PC-9 (cell line): ENCODE measurements at regions not wholly inside any gene's neighbourhood (a gene's known extent, or its start where the extent isn't known, plus 50 kb on each side); places are given as distances from the start of the nearest gene placed in this dataset.

Experiments used
- BruUV-seq: library from RNA; stranded (reverse); fragments of 400-500 nt; replicated peaks from 2 replicates; lab custom pipeline; 2021; lab: Mats Ljungman, UMichigan
- CTCF ChIA-PET: fragments of 300-600 bp; sonication (Branson Sonifier 250); formaldehyde crosslinking; loops from one replicate; lab custom pipeline; 2022; ENCODE audit warnings: antibody characterized with exemption; lab: Charles Lee
- POLR2A ChIA-PET: fragments of 300-600 bp; sonication (Branson Sonifier 250); formaldehyde crosslinking; loops from one replicate; lab custom pipeline; 2022; ENCODE audit warnings: antibody characterized with exemption; ENCODE audit not compliant: unreplicated experiment; lab: Charles Lee
- DNase-seq, 2 experiments: peaks; one replicate each; pipeline versions ENCODE4 v3.0.0 to v3.0.0-alpha.2; 2015 to 2022; ENCODE audit warnings: mixed read lengths in 1 of 2
- H2AFZ ChIP-seq: fragments of 200-600 bp; sonication (generic); 2 replicates; pipeline ENCODE4 v1.8.1; 2017; ENCODE audit warnings: antibody characterized with exemption
- H3F3A ChIP-seq: fragments of 200-600 bp; sonication (generic); 2 replicates; pipeline ENCODE4 v1.8.1; 2017; ENCODE audit warnings: antibody characterized with exemption, mild to moderate bottlenecking, low read depth; ENCODE audit not compliant: insufficient read depth
- H3K27ac ChIP-seq: fragments of 200-600 bp; sonication (generic); 2 replicates; pipeline ENCODE4 v1.6.1; 2016; ENCODE audit warnings: mixed run types
- H3K27me3 ChIP-seq: fragments of 200-600 bp; sonication (generic); 2 replicates; pipeline ENCODE4 v1.6.1; 2016; ENCODE audit warnings: low read depth, mixed run types; ENCODE audit not compliant: insufficient read depth
- H3K36me3 ChIP-seq: fragments of 200-600 bp; sonication (generic); 2 replicates; pipeline ENCODE4 v1.6.1; 2016; ENCODE audit warnings: low read depth, mixed run types
- H3K4me1 ChIP-seq: fragments of 200-600 bp; sonication (generic); replicated peaks from 2 replicates; pipeline ENCODE4 v1.6.1; 2016; ENCODE audit warnings: mixed run types; ENCODE audit not compliant: insufficient read depth
- H3K4me2 ChIP-seq: fragments of 200-600 bp; sonication (generic); 2 replicates; pipeline ENCODE4 v1.6.1; 2017; ENCODE audit warnings: mixed run types
- H3K4me3 ChIP-seq: fragments of 200-600 bp; sonication (generic); 2 replicates; pipeline ENCODE4 v1.6.1; 2016; ENCODE audit warnings: mixed run types
- H3K79me2 ChIP-seq: fragments of 200-600 bp; sonication (generic); 2 replicates; pipeline ENCODE4 v1.6.1; 2017; ENCODE audit warnings: low read depth, mixed run types
- H3K9me2 ChIP-seq: fragments of 200-600 bp; sonication (generic); 2 replicates; pipeline ENCODE4 v1.8.1; 2017; ENCODE audit warnings: mild to moderate bottlenecking; ENCODE audit not compliant: insufficient read depth
- H3K9me3 ChIP-seq: fragments of 200-600 bp; sonication (generic); 2 replicates; pipeline ENCODE4 v1.8.1; 2016; ENCODE audit warnings: low read depth; ENCODE audit not compliant: insufficient read depth
- H4K20me1 ChIP-seq: fragments of 200-600 bp; sonication (generic); 2 replicates; pipeline ENCODE4 v1.8.1; 2017; ENCODE audit not compliant: insufficient read depth
- CTCF ChIP-seq: fragments of 200-600 bp; sonication (generic); conservative IDR thresholded peaks from 2 replicates; pipeline ENCODE4 v1.6.1; 2017; ENCODE audit warnings: mixed run types, antibody characterized with exemption, mild to moderate bottlenecking, moderate library complexity
- EZH2 ChIP-seq: fragments of 200-600 bp; sonication (generic); IDR thresholded peaks from 2 replicates; pipeline ENCODE4 v1.8.0; 2017; ENCODE audit warnings: antibody characterized with exemption, low read depth
- intact Hi-C: fragments of 100-400 bp; cut with micrococcal nuclease; formaldehyde crosslinking; loops from one replicate; pipeline ENCODE4 v1.10.0; 2022; ENCODE audit not compliant: unreplicated experiment

DNA sequence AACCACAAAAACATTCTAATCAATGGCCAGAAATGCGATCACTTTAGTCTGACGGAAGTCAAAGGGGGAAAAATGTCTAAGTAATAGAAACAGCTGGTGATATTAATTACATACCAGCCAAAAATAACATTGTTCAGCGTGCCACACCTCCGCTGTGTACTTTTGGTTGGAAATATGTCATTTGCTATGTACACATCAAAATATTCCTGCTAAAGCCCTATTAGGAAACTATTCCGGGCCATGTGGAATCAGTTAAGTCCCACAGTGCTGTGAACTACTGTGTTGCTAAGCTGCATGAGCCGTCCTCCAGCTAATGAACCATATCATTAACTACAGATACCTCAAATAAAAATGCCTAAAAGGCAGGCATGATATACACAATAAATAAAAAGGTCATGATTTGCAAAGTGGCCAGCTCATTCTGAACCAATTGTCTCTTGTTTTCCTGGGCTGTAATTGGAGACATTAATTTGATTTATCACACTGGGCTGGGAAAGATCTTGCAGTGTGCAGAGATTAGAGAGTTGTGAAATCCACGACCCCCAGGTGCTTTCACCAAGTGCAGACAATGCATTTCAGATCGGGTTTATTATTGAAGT lies 200.5 kb upstream of the LRTM1 start:
- Histone ChIP-seq H3K4me1 (peaks cover 17% of the 10 kb centered on the region), H3K27me3 (no peaks in the 10 kb centered on the region), H3K9me2 (no peaks in the 10 kb centered on the region), H3K36me3 (no peaks in the 10 kb centered on the region), H2AFZ (peak overlapping the region; percentile 42), H4K20me1 (no peaks in the 10 kb centered on the region), H3K27ac (no peak overlapping the region), H3K9me3 (no peaks in the 10 kb centered on the region), H3K4me3 (peak overlapping the region; percentile 28; the same call in 1 of the 2 replicates), H3K4me2 (peak overlapping the region; percentile 70), H3F3A (no peaks in the 10 kb centered on the region), H3K79me2 (no peaks in the 10 kb centered on the region)
- ChIA-PET POLR2A (no interaction called here), CTCF (no interaction called here)
- no TSS peak for BruUV-seq
- TF ChIP-seq CTCF = no peak
- TF ChIP-seq EZH2 = no peak
- peak; percentile 2 to 87 for DNase-seq
- intact Hi-C loops = no loop called here

DNA sequence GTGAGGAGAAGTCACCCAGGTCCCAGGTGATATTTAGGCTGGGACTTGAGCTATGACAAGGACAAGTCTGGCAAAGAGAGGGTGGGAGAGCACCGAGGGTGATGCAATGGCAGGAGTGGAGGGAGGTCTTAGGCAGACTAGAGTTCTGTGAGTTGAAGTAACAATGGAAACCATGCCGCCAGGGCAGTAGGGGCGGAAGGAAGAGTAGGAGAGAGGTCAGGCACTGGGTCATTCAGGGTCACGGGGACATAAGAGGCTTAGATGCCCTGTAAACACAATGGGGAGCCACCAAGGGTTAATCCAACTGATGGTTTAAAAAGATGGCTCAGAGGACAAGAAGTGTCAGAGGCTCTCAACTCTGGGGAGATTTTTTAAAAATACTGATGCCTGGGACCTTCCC lies 199.7 kb upstream of the LRTM1 start:
- peak overlapping the region; percentile 28; the same call in 1 of the 2 replicates for H3K4me3 ChIP-seq
- no peaks in the 10 kb centered on the region for H3K9me2 ChIP-seq
- TF ChIP-seq CTCF (no peak), EZH2 (no peak)
- no peaks in the 10 kb centered on the region for H3F3A ChIP-seq
- no peaks in the 10 kb centered on the region for H4K20me1 ChIP-seq
- H3K9me3 ChIP-seq = no peaks in the 10 kb centered on the region
- no TSS peak for BruUV-seq
- peaks cover 17% of the 10 kb centered on the region for H3K4me1 ChIP-seq
- no peak overlapping the region for H3K27ac ChIP-seq
- H3K36me3 ChIP-seq = no peaks in the 10 kb centered on the region
- H3K4me2 ChIP-seq = peak overlapping the region; percentile 70
- intact Hi-C loops = no loop called here
- no peaks in the 10 kb centered on the region for H3K27me3 ChIP-seq
- DNase-seq = no peak
- peak overlapping the region; percentile 42 for H2AFZ ChIP-seq
- ChIA-PET CTCF (no interaction called here), POLR2A (no interaction called here)
- H3K79me2 ChIP-seq = no peaks in the 10 kb centered on the region

GRCh38 chr3:55124371-55124770 lies 196.5 kb upstream of the LRTM1 start:
- H3K36me3 ChIP-seq = no peaks in the 10 kb centered on the region
- TF ChIP-seq EZH2 (no peak), CTCF (no peak)
- intact Hi-C loops = no loop called here
- H3K27me3 ChIP-seq = no peaks in the 10 kb centered on the region
- no peaks in the 10 kb centered on the region for H3K9me2 ChIP-seq
- no peaks in the 10 kb centered on the region for H3K9me3 ChIP-seq
- no peak overlapping the region for H3K4me2 ChIP-seq
- H3F3A ChIP-seq = no peaks in the 10 kb centered on the region
- no peak overlapping the region for H2AFZ ChIP-seq
- ChIA-PET POLR2A (no interaction called here), CTCF (no interaction called here)
- H3K4me1 ChIP-seq = peaks cover 17% of the 10 kb centered on the region
- no TSS peak for BruUV-seq
- no peak overlapping the region for H3K27ac ChIP-seq
- H3K79me2 ChIP-seq = no peaks in the 10 kb centered on the region
- no peak overlapping the region for H3K4me3 ChIP-seq
- no peaks in the 10 kb centered on the region for H4K20me1 ChIP-seq
- DNase-seq = no peak
